GM19438 (cell line): ENCODE measurements at regions not wholly inside any gene's neighbourhood (a gene's known extent, or its start where the extent isn't known, plus 50 kb on each side); places are given as distances from the start of the nearest gene placed in this dataset.

Source experiments
- ATAC-seq: cut with Tn5 transposase; IDR thresholded peaks from one replicate; pipeline ENCODE4 v1.9.1; 2021; ENCODE audit warnings: low read depth; ENCODE audit not compliant: unreplicated experiment

DNA sequence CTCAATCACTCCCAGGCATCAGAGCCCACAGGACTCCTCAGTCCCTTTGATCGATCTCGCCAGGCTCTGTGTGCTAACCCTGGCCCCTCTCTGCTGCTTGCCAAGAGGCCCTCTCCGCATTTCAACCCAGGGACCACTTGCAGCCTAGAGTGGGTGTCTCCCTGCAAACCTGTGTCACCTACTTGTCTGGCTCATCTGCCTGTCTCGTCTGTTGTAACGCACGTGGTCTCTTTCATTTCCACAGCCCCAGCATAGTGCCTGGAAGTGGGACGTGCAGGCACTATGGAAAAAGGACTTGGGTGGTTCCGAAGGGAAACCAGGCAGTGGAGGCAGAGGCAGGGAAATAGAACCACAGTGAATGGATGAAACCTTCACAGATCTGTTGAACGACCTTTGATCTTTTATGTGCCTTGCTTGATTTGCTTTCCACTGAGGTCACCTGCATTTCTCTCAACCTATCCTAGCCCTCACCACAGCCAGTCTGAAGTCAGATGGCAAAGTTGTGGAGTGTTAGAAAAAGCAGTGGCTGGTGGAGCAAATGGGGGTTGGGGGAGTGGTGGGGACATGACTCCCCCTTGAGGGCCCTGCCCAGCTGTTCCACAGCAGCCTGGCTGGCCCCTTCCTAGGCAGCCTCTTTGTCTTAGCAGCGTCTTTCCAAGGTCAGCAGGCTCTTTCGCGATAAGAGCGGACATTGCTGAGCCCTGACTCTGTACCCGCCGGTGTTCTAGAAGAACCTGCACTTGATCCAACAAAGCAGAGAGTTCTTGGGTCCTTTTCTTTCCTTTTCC, 55.8 kb upstream of the TAGAP start:
- ATAC-seq: no peak

- no peak for ATAC-seq
Observed at GRCh38 chr6:159099961-159100360, 55.2 kb upstream of the TAGAP start.

DNA sequence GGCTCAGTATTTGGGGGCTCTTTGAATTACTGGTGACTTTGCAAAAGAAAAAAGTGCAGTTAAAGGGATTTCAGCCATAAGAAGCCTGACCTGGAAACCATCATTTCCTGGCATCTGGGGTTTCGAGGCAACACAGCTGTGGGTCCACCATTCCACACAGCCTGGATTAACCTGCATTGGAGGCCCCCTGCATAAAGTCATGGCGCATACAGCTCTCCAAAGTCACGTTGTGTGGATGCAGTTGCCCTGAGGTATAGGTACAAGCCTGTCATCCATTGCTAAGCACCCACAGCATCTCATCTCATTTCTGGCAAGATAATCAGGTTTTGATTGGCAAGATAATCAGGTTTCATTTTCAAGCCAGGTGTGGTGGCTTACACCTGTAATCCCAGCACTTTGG, 54.5 kb upstream of the TAGAP start:
- no peak for ATAC-seq

GRCh38 chr6:159098636-159099106, 53.9 kb upstream of the TAGAP start:
- no peak for ATAC-seq

DNA sequence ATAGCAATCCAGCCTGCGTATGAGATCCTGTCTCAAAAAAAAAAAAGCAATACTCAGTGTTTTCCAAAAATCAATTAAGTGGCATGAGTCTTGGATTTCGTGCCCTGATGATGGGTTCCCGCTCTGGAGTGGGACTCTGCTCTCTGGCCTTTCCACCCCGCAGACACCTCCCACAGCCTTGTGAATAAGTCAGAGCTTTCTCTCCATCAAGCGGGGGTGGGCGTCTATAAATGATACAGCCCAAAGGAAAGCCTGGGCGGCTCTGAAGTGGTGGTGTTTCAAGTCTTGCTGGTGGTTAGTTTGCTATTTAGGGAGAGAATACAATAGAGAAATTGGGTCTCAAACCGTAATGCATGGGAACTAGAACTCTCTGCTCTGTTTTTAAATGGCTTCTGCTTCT, 52.5 kb upstream of the TAGAP start:
- ATAC-seq: no peak

- no peak for ATAC-seq
Observed at GRCh38 chr6:159095616-159096015, 50.8 kb upstream of the TAGAP start.

GRCh38 chr6:159094444-159095252, 49.9 kb upstream of the TAGAP start:
- ATAC-seq: no peak
